NCI-H2081 (cell line): ENCODE measurements at regions not wholly inside any gene's neighbourhood (a gene's known extent, or its start where the extent isn't known, plus 50 kb on each side); places are given as distances from the start of the nearest gene placed in this dataset.

Experiments
- DNase-seq, 2 experiments: peaks; one replicate each; lab custom pipeline; 2025; lab: John Stamatoyannopoulos, UW

GRCh38 chr21:23455676-23456075 is 2151.6 kb downstream of the MRPL39 start:
- DNase-seq = no peak

- no peak for DNase-seq
These were observed 2154.7 kb downstream of the MRPL39 start for GRCh38 chr21:23452384-23453083.

GRCh38 chr21:23445307-23445706 is 2162.0 kb downstream of the MRPL39 start:
- DNase-seq = no peak

GRCh38 chr21:23438081-23438480 is 2169.2 kb downstream of the MRPL39 start:
- no peak for DNase-seq

- DNase-seq = peak; percentile 12 to 78
These were observed 2204.3 kb downstream of the MRPL39 start for GRCh38 chr21:23402929-23403520.

GRCh38 chr21:23401278-23401677 is 2206.0 kb downstream of the MRPL39 start:
- DNase-seq = peak; percentile 15 to 36

GRCh38 chr21:23398726-23399125 is 2208.6 kb downstream of the MRPL39 start:
- DNase-seq = no peak

GRCh38 chr21:23394458-23394857 is 2212.8 kb downstream of the MRPL39 start:
- no peak for DNase-seq

GRCh38 chr21:23384679-23385078 is 2222.6 kb downstream of the MRPL39 start:
- DNase-seq = no peak

GRCh38 chr21:23374155-23374554 is 2233.1 kb downstream of the MRPL39 start:
- no peak for DNase-seq

- DNase-seq = no peak
These were observed 2250.4 kb downstream of the MRPL39 start for GRCh38 chr21:23356905-23357304.

GRCh38 chr21:23316190-23316589 is 2291.1 kb downstream of the MRPL39 start:
- DNase-seq = no peak

GRCh38 chr21:23308741-23309140 is 2298.5 kb downstream of the MRPL39 start:
- no peak for DNase-seq

- DNase-seq = no peak
These were observed 2300.2 kb downstream of the MRPL39 start for GRCh38 chr21:23307065-23307464.

- no peak for DNase-seq
These were observed 2294.1 kb downstream of the NCAM2 start for GRCh38 chr21:23292292-23292691.

GRCh38 chr21:23281917-23282316 is 2283.7 kb downstream of the NCAM2 start:
- no peak for DNase-seq

GRCh38 chr21:23249760-23250159 is 2251.6 kb downstream of the NCAM2 start:
- DNase-seq = no peak

GRCh38 chr21:23247334-23247733 is 2249.1 kb downstream of the NCAM2 start:
- no peak for DNase-seq

- no peak for DNase-seq
These were observed 2247.0 kb downstream of the NCAM2 start for GRCh38 chr21:23245255-23245654.

GRCh38 chr21:23223882-23224281 is 2225.7 kb downstream of the NCAM2 start:
- peak; percentile 2 to 32 for DNase-seq

GRCh38 chr21:23218667-23219066 is 2220.5 kb downstream of the NCAM2 start:
- no peak for DNase-seq

- DNase-seq = no peak
These were observed 2219.4 kb downstream of the NCAM2 start for GRCh38 chr21:23217597-23217996.

- no peak for DNase-seq
These were observed 2217.1 kb downstream of the NCAM2 start for GRCh38 chr21:23215261-23215660.
